GM12873 (cell line): ENCODE measurements at regions not wholly inside any gene's neighbourhood (a gene's known extent, or its start where the extent isn't known, plus 50 kb on each side); places are given as distances from the start of the nearest gene placed in this dataset.

Experiments
- TF ChIP-seq, protein P1 (sequence below): IDR thresholded peaks from 2 replicates; pipeline ENCODE4 v1.5.1; 2012; ENCODE audit warnings: low read depth, mild to moderate bottlenecking, moderate library complexity, low read length, control low read depth; ENCODE audit not compliant: insufficient read depth; ENCODE audit errors: missing control alignments

DNA sequence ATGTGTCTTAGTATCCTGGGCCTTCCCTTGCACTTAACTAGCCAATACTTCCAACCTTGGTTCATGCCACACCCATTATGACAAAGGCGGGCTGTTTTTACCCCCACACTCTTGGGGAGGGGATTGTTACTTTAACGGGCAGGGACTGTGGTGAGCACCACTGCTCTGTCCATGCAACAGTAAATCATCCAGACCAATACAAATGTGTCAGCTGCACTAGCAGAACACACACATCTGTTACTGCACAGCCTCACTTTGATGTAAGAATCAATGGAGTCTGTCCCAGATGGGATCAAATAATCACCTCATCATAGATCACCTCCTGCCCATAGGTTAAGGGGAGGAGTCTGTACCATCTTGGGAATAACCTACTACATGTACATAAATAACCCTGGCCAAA, 58.1 kb downstream of the NPAP1 start:
- TF ChIP-seq, protein P1, sequence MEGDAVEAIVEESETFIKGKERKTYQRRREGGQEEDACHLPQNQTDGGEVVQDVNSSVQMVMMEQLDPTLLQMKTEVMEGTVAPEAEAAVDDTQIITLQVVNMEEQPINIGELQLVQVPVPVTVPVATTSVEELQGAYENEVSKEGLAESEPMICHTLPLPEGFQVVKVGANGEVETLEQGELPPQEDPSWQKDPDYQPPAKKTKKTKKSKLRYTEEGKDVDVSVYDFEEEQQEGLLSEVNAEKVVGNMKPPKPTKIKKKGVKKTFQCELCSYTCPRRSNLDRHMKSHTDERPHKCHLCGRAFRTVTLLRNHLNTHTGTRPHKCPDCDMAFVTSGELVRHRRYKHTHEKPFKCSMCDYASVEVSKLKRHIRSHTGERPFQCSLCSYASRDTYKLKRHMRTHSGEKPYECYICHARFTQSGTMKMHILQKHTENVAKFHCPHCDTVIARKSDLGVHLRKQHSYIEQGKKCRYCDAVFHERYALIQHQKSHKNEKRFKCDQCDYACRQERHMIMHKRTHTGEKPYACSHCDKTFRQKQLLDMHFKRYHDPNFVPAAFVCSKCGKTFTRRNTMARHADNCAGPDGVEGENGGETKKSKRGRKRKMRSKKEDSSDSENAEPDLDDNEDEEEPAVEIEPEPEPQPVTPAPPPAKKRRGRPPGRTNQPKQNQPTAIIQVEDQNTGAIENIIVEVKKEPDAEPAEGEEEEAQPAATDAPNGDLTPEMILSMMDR, result no peak

DNA sequence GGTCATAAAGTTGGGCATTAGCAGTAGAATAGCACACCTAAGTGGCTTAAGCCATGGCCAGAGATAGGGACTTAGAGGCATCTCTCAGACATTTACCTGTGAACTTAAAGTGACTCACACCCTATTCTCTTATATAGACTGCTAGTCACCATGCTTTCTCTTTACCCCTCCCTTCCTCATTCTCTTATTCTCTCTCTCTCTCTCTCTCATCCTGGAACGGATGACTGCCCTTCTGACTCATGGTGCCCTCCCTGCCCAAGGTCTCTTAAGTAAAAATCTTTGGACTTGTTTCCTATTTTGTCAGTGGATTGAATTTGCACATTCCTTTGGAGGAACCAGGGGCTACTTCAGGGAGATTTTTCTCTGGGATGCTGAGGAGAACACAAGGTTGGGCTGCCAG, 58.8 kb downstream of the NPAP1 start:
- TF ChIP-seq, protein P1, result no peak

DNA sequence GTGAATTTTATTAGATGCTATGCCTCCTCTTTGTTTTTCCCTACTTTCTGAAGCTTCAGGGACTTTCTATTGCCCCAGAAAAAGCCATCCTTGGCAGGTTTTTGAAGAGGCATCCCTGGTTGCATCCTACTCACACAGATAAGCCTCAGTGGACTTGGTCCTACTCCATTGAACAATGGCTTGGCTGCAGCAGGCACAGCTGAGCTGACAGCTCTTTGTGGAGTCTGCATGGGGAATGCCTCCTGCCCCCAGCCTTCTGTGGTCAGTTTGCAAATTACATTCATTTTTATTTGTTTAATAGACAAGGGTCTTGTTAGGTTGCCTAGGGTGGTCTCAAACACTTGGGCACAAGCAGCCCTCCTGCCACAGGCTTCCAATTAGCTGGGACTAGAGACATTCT, 69.7 kb downstream of the NPAP1 start:
- TF ChIP-seq, protein P1, result no peak

DNA sequence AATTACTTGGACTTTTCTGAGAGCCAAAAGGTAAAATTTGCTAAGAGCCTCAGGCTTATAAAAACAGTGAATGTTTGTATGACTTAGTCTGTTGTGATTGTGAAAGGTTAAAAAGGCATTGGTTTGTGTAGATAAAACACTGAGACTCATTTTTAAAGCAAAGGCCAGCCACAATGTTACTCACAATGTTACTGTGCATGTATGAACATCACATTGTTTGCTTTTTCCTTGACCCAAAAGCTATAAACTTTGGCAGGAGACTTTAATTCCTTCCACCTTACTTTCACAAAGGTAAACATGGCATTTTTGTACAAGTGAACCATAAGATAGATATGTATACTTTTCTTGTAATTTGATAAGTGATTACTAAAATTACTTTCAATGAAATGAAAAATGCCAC, 70.5 kb downstream of the NPAP1 start:
- TF ChIP-seq, protein P1, result no peak

DNA sequence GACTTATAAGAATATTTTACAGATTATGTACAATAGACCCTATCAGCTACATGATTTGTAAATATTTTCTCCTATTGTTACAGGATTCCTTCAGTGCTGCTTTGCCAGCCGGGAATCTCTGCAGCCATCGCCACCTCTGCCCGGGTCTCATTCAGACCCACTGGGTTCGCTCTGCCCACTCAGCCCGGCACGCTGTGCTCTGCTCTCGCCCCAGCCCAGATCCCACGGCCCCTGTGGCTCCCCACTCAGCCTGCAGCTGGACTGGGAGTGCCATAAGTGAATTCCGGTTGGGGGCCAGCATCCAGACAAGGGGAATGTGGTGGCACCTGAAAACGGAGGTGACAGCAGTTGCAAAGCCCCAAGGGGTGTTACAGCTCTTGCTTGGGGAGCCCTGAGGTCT, 71.8 kb downstream of the NPAP1 start:
- TF ChIP-seq, protein P1, result no peak

DNA sequence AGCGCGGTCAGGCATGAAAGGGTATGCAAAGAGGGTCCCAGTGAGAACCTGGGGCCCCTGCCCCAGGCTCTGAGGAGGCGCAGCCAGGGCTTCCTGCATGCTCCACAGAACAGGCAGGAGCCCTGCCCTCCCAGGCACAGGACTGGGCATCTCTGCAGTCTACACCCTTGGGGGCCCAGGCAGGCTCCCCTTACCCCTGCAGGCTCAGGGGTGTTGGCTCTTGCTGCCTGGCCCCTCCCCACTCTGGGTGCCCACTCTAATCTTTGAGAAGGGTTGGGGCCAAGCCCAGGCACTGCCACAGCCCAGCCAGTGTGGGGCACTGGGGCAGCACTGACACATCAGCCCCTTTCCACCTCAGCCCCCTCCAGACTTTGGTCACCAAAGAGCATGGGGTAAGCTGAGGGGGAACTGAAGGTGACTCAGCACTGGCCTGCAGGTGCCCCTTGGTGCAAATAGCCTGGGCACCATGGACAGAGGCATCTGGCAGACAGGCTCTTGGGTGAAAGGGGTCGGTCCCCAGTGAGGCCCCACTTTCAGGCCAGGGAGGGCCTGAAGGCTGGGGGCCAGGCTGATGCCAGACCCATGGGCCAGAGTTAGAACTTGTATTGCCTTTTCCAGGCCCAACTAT, 73.4 kb downstream of the NPAP1 start:
- TF ChIP-seq, protein P1, result no peak

DNA sequence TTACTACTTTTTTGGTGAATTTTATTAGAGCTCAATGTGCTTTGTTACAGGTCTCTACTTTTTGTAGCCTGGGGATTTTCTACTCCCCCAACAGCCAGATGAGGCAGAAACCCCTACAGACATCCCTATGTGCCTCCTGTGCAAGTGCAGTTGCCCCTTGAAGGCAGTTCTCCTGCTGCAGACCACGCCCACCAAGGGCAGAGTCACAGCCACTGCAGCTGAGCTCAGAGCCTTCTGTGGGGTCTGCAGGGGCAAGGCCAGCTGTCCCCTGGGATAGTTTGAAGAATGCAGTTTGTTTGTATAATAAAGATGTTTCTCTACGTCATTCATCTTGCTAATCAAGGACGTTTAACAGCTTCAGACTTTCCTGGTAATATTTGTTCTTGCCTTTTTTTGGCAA, 76.8 kb downstream of the NPAP1 start:
- TF ChIP-seq, protein P1, result no peak
